OCI-LY7 (cell line): ENCODE measurements at regions not wholly inside any gene's neighbourhood (a gene's known extent, or its start where the extent isn't known, plus 50 kb on each side); places are given as distances from the start of the nearest gene placed in this dataset.

Source experiments
- CTCF ChIP-seq: fragments of 200-600 bp; sonication (generic); conservative IDR thresholded peaks from 2 replicates; pipeline ENCODE4 v1.5.1; 2014; ENCODE audit warnings: mild to moderate bottlenecking, antibody characterized with exemption, low read length, moderate library complexity, mixed read lengths
- EZH2phosphoT487 ChIP-seq: fragments of 200-600 bp; sonication (generic); IDR thresholded peaks from 2 replicates; pipeline ENCODE4 v1.6.1; 2018; ENCODE audit warnings: low read depth, borderline replicate concordance, mild to moderate bottlenecking, mixed run types, antibody characterized with exemption, low read length, moderate library complexity, mixed read lengths

GRCh38 chr12:131242741-131243496 is 289.2 kb downstream of the ADGRD1 start:
- no peak for TF ChIP-seq EZH2phosphoT487
- no peak for TF ChIP-seq CTCF
